GM19035 (cell line): ENCODE measurements at regions not wholly inside any gene's neighbourhood (a gene's known extent, or its start where the extent isn't known, plus 50 kb on each side); places are given as distances from the start of the nearest gene placed in this dataset.
"Not testable (repeated sequence)": the region's sequence is repeated elsewhere in the genome, so short reads cannot be mapped to it uniquely, and the experiment has no call there.

Experiments used
- ATAC-seq: cut with Tn5 transposase; IDR thresholded peaks from one replicate; pipeline ENCODE4 v1.9.1; 2021; ENCODE audit not compliant: unreplicated experiment

GRCh38 chr5:138649316-138649720 is 74.1 kb upstream of the HSPA9 start:
- ATAC-seq, result no peak

GRCh38 chr5:138648841-138649240 is 73.6 kb upstream of the HSPA9 start:
- ATAC-seq, result no peak

- ATAC-seq, result no peak
Measured at GRCh38 chr5:138647794-138648410, 72.7 kb upstream of the HSPA9 start.

GRCh38 chr5:138647261-138647788 is 72.1 kb upstream of the HSPA9 start:
- ATAC-seq, result no peak

- ATAC-seq, result no peak
Measured at GRCh38 chr5:138646671-138647070, 71.5 kb upstream of the HSPA9 start.

GRCh38 chr5:138645778-138646575 is 70.8 kb upstream of the HSPA9 start:
- no peak for ATAC-seq

GRCh38 chr5:138643040-138643791 is 68.0 kb upstream of the HSPA9 start:
- ATAC-seq, result no peak

- ATAC-seq, result no peak
Measured at GRCh38 chr5:138641547-138642298, 66.5 kb upstream of the HSPA9 start.

- no peak for ATAC-seq
Measured at GRCh38 chr5:138640646-138641254, 65.5 kb upstream of the HSPA9 start.

GRCh38 chr5:138640138-138640537 is 64.9 kb upstream of the HSPA9 start:
- no peak for ATAC-seq

GRCh38 chr5:138639326-138639725 is 64.1 kb upstream of the HSPA9 start:
- ATAC-seq, result no peak

- no peak for ATAC-seq
Measured at GRCh38 chr5:138637256-138637655, 62.1 kb upstream of the HSPA9 start.

- no peak for ATAC-seq
Measured at GRCh38 chr5:138636398-138636944, 61.3 kb upstream of the HSPA9 start.

GRCh38 chr5:138635708-138636107 is 60.5 kb upstream of the HSPA9 start:
- no peak for ATAC-seq

GRCh38 chr5:138635265-138635664 is 60.1 kb upstream of the HSPA9 start:
- ATAC-seq, result no peak

- not testable (repeated sequence) for ATAC-seq
Measured at GRCh38 chr5:138634804-138635203, 59.6 kb upstream of the HSPA9 start.

GRCh38 chr5:138632900-138633489 is 57.8 kb upstream of the HSPA9 start:
- ATAC-seq, result no peak

- ATAC-seq, result no peak
Measured at GRCh38 chr5:138631096-138631928, 56.1 kb upstream of the HSPA9 start.

- ATAC-seq, result no peak
Measured at GRCh38 chr5:138629392-138629791, 54.2 kb upstream of the HSPA9 start.
